ENCODE measurements at regions not wholly inside any gene's neighbourhood (a gene's known extent, or its start where the extent isn't known, plus 50 kb on each side); places are given as distances from the start of the nearest gene placed in this dataset.

- TF ChIP-seq CTCF (conservative IDR thresholded peaks at IDR 0.05) = no peak
- no peak overlapping the region for H3K27ac ChIP-seq
Measured at GRCh38 chr6:56772737-56773184, 130.1 kb upstream of the DST start.

DNA sequence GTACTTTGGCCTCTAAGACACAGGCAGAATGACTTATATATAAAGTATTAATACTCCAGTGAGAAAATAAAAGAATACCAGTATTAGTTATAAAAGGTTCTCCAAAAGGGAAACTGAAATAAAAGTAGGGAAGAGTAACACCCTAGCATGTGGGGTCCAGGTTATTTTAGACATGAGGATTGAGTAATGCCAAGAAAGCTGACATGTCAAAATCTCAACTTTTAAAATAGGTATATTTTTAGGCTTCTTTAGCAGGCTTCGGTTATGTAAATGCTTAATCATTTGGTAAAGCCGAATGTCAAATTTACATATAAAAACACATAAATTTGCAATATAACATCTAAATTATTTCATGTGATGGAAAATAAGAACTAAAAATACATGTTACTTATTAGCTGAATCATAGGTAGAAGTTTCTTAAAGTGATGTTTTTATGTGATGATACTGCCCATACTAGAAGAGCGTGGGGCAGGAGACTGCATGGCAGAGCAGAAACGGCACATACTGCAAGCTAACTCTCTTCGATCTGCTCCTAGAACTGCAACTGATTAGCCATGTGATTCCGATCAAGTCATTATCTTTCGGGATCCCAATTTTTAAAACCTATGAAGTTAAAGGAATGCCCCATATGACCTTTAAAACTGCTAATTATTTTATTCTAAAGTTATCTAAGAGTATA is 129.4 kb upstream of the DST start:
- no peak overlapping the region for H3K27ac ChIP-seq

DNA sequence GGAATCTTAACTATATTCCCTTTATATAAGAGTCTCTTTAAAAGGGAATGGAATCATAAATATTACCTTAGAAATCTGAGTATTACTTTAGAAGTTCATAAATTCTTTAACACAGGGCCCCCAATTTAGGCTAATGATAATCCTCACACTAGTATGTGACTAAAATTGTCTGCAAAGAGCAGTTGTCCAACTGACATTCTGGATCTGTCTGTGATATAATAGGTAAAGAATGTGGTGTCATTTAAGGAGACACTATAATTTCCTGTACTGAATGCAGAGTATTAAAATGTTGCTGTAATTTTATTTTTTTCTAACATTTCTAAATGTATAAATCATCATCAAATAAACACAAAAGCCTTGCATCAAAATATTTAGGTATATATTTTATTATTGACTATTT is 128.5 kb upstream of the DST start:
- no peak overlapping the region for H3K27ac ChIP-seq
- no peak for TF ChIP-seq CTCF (conservative IDR thresholded peaks at IDR 0.05)

More for the DNA sequence above, 129.4 kb upstream of the DST start:
- TF ChIP-seq CTCF (conservative IDR thresholded peaks at IDR 0.05) = no peak

DNA sequence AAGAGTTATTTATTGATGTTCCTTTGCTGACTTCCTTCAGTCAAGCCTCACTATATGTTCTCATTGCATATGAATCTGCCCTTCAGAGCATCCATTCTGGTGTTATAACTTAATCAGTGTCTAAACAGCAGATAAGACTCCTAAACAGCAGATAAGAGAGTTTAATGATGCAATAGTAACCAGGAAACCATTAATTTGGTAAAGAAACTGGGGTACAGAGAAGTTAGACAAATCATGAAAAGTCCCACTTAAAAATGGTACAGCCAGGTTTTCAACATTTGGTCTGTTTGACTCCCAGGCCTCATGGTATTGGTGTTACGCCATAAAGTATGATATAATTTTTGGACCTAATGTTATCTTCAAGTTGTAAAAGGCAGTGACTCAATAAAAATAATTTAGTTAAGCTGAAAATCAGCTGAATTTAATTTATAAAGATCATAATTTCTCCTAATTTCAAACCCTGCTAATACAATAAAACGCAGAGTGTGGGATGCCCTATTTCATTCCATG is 127.4 kb upstream of the DST start:
- H3K27ac ChIP-seq = no peak overlapping the region
- TF ChIP-seq CTCF (conservative IDR thresholded peaks at IDR 0.05) = no peak

DNA sequence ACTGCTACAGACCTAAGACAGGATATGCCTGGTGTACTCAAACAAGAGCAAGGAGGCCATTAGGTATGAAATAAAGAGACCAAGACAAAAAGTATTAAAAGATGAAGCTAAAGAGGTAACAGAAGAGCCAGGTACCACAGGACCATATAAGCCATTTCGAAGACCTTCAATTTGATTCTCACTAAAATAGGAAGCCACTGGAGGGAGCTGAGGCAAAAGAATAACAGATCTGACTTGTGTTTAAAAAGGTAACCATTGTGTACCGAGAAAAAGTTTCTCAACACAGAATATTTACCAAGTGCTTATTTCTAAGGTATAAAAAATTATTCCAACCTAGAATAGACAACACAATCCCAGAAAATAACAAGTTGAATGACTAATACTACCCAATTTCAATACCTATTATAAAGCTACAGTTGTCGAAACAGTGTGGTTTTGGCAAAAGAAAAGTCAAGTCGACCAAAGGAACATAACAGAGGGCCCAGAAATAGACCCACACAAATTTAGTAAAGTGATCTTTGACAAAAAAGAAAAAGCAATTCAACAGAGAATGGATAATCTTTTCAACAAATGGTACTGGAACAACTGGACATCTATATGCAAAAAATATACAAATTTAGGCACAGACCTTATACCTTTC is 125.3 kb upstream of the DST start:
- peak; percentile 17; the same call in 1 of the 2 replicates for TF ChIP-seq CTCF (conservative IDR thresholded peaks at IDR 0.05)
- no peak overlapping the region for H3K27ac ChIP-seq

GRCh38 chr6:56767435-56767834 is 124.7 kb upstream of the DST start:
- TF ChIP-seq CTCF (conservative IDR thresholded peaks at IDR 0.05) = no peak
- no peak overlapping the region for H3K27ac ChIP-seq

GRCh38 chr6:56766806-56767178 is 124.1 kb upstream of the DST start:
- H3K27ac ChIP-seq = no peak overlapping the region
- TF ChIP-seq CTCF (conservative IDR thresholded peaks at IDR 0.05) = no peak

All from VCaP (cell line).